WERI-Rb-1 (cell line): ENCODE measurements at regions not wholly inside any gene's neighbourhood (a gene's known extent, or its start where the extent isn't known, plus 50 kb on each side); places are given as distances from the start of the nearest gene placed in this dataset.

Source experiments
- DNase-seq: peaks from one replicate; pipeline ENCODE4 v3.0.0-alpha.2; 2020
- H3K27ac ChIP-seq: fragments of 250-450 bp; sonication (Bioruptor Pico); 2 replicates; pipeline ENCODE4 v1.5.1; 2020; ENCODE audit warnings: mild to moderate bottlenecking, moderate library complexity
- H3K27me3 ChIP-seq: fragments of 250-450 bp; sonication (Bioruptor Pico); 2 replicates; pipeline ENCODE4 v1.5.1; 2021; ENCODE audit warnings: mild to moderate bottlenecking, low read depth, moderate library complexity; ENCODE audit not compliant: insufficient read depth, severe bottlenecking
- H3K36me3 ChIP-seq: fragments of 250-450 bp; sonication (Bioruptor Pico); 2 replicates; pipeline ENCODE4 v1.5.1; 2020; ENCODE audit warnings: mild to moderate bottlenecking, moderate library complexity
- H3K4me3 ChIP-seq: 2 replicates; pipeline ENCODE4 v1.5.1; 2011; ENCODE audit warnings: low read depth, mild to moderate bottlenecking, control low read depth, low read length
- H3K9me3 ChIP-seq: fragments of 250-450 bp; sonication (Bioruptor Pico); 2 replicates; pipeline ENCODE4 v1.5.1; 2021; ENCODE audit warnings: mild to moderate bottlenecking, moderate library complexity; ENCODE audit not compliant: severe bottlenecking
- TF ChIP-seq, protein P1 (sequence below): IDR thresholded peaks from 2 replicates; pipeline ENCODE4 v1.5.1; 2011; ENCODE audit warnings: low read depth, mild to moderate bottlenecking, control low read depth, inconsistent platforms, low read length

- no peak overlapping the region for H3K4me3 ChIP-seq
- H3K9me3 ChIP-seq: no peaks in the 10 kb centered on the region
- no peak overlapping the region for H3K27ac ChIP-seq
- H3K36me3 ChIP-seq: no peaks in the 10 kb centered on the region
- TF ChIP-seq, protein P1, sequence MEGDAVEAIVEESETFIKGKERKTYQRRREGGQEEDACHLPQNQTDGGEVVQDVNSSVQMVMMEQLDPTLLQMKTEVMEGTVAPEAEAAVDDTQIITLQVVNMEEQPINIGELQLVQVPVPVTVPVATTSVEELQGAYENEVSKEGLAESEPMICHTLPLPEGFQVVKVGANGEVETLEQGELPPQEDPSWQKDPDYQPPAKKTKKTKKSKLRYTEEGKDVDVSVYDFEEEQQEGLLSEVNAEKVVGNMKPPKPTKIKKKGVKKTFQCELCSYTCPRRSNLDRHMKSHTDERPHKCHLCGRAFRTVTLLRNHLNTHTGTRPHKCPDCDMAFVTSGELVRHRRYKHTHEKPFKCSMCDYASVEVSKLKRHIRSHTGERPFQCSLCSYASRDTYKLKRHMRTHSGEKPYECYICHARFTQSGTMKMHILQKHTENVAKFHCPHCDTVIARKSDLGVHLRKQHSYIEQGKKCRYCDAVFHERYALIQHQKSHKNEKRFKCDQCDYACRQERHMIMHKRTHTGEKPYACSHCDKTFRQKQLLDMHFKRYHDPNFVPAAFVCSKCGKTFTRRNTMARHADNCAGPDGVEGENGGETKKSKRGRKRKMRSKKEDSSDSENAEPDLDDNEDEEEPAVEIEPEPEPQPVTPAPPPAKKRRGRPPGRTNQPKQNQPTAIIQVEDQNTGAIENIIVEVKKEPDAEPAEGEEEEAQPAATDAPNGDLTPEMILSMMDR: no peak
- no peaks in the 10 kb centered on the region for H3K27me3 ChIP-seq
- DNase-seq: no peak
Measured at GRCh38 chr13:99659866-99660554, 158.7 kb downstream of the TM9SF2 start.

GRCh38 chr13:99659226-99659625 is 158.0 kb downstream of the TM9SF2 start:
- no peaks in the 10 kb centered on the region for H3K36me3 ChIP-seq
- H3K27ac ChIP-seq: no peak overlapping the region
- no peaks in the 10 kb centered on the region for H3K27me3 ChIP-seq
- DNase-seq: no peak
- TF ChIP-seq, protein P1: no peak
- no peaks in the 10 kb centered on the region for H3K9me3 ChIP-seq
- H3K4me3 ChIP-seq: no peak overlapping the region

DNA sequence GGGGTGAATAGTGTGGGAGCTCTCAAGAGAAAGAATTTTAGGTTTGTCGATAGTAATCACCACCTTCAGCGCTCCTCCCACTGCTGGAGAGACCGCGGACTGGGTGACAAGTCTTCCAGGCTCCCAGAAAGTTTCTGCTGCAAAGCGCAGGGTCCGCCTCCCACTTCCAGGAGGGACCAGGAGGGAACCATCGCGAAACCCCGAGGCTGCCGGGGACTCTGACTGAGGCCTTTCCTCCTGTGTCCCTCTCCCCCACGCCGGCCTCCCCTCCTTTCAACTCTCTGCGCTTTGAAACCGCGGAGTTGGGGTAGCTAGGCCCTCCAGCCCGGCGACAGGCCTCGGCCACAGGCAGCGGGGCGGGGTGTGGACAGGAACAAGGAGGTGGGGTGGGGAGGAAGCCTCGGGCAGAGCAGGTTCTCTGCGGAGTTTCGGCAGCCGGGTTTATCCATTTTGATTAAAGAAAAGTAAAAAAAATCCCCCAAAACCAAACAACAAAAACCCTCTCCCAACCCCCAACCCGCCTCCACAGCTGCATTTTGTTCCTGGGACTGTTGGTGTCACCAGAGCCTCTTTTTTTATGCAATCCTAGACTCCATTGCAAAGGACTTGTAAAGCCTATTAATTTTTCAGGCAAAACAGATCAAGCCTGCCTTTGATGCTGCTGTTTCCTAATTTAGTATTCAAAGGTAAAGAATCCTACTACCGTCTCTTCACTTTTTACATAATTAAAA is 157.2 kb downstream of the TM9SF2 start:
- H3K27ac ChIP-seq: peak overlapping the region; percentile 67
- peak overlapping the region; percentile 73 for H3K4me3 ChIP-seq
- no peaks in the 10 kb centered on the region for H3K36me3 ChIP-seq
- TF ChIP-seq, protein P1: peak; percentile 73
- H3K27me3 ChIP-seq: no peaks in the 10 kb centered on the region
- no peaks in the 10 kb centered on the region for H3K9me3 ChIP-seq
- peak; percentile 80 for DNase-seq

GRCh38 chr13:99657848-99658260 is 156.6 kb downstream of the TM9SF2 start:
- Histone ChIP-seq H3K36me3 (no peaks in the 10 kb centered on the region), H3K27me3 (no peaks in the 10 kb centered on the region), H3K9me3 (no peaks in the 10 kb centered on the region), H3K27ac (peak overlapping the region; percentile 67), H3K4me3 (peak overlapping the region; percentile 73)
- DNase-seq: peak; percentile 80
- TF ChIP-seq, protein P1: peak; percentile 40

DNA sequence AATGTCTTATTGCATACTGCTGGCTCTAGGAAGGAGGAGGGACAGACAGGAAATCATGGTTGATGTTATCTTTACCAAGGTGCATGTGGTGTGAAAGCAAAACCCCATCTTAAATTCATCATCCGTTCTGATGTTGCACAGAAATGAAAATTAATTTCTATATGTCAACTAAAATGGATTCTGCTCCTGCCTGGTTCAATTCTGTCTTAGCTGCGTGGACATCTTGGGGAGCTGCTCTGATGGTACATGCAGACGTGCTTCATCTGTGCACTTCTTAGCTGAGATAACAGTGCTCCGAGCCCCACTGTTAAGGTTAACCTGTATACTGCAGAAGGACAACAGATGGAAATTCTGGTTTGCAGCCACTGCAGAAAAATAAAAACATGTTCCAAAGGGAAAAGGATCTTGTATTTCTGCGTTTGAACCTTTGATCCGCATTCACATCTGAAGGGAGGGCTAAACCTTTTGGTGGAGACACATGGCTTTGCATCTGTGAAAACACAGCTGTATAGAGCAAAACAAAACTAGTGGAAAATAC is 155.6 kb downstream of the TM9SF2 start:
- Histone ChIP-seq H3K27me3 (no peaks in the 10 kb centered on the region), H3K4me3 (no peak overlapping the region), H3K27ac (no peak overlapping the region), H3K9me3 (no peaks in the 10 kb centered on the region), H3K36me3 (no peaks in the 10 kb centered on the region)
- TF ChIP-seq, protein P1: no peak
- no peak for DNase-seq
